Nephron (organoid): ENCODE measurements at regions not wholly inside any gene's neighbourhood (a gene's known extent, or its start where the extent isn't known, plus 50 kb on each side); places are given as distances from the start of the nearest gene placed in this dataset.

ENCODE experiments used
- H3K27ac Mint-ChIP-seq, 3 experiments: 2 replicates each; pipeline ENCODE4 v1.8.0; 2020; ENCODE audit warnings: mixed read lengths in 3 of 3, mild to moderate bottlenecking in 2 of 3, moderate library complexity in 1 of 3
- H3K27me3 Mint-ChIP-seq: 2 replicates; pipeline ENCODE4 v1.8.0; 2021; ENCODE audit warnings: low read depth, mild to moderate bottlenecking, moderate library complexity, mixed read lengths
- H3K36me3 Mint-ChIP-seq: 2 replicates; pipeline ENCODE4 v1.8.0; 2020; ENCODE audit warnings: low read depth, mixed read lengths
- H3K4me1 Mint-ChIP-seq: 2 replicates; pipeline ENCODE4 v1.8.0; 2020; ENCODE audit warnings: mixed read lengths
- H3K4me3 Mint-ChIP-seq, 3 experiments: 2 replicates each; pipeline ENCODE4 v1.8.0; 2020; ENCODE audit warnings: mild to moderate bottlenecking in 3 of 3, mixed read lengths in 3 of 3, moderate library complexity in 2 of 3
- H3K9me3 Mint-ChIP-seq: 2 replicates; pipeline ENCODE4 v1.8.0; 2020; ENCODE audit warnings: mixed read lengths
- CTCF ChIP-seq, 3 experiments: fragments of 200-600 bp; sonication (generic); IDR thresholded peaks; one replicate each; pipeline ENCODE4 v1.5.0; 2021; ENCODE audit warnings: antibody characterized with exemption in 3 of 3; ENCODE audit not compliant: unreplicated experiment in 3 of 3

- Mint-ChIP-seq H3K27me3 (no peaks in the 10 kb centered on the region), H3K27ac (no peak overlapping the region), H3K4me1 (no peaks in the 10 kb centered on the region), H3K36me3 (no peaks in the 10 kb centered on the region), H3K9me3 (peaks cover 3% of the 10 kb centered on the region), H3K4me3 (no peak overlapping the region)
- TF ChIP-seq CTCF (IDR thresholded peaks at IDR 0.05; ENCODE audit: unreplicated experiment in 3 of 3), result no peak
Measured at GRCh38 chr9:7507566-7508270, 291.9 kb downstream of the DMAC1 start.

GRCh38 chr9:7507026-7507425, 292.6 kb downstream of the DMAC1 start:
- peaks cover 3% of the 10 kb centered on the region for H3K9me3 Mint-ChIP-seq
- H3K36me3 Mint-ChIP-seq, result no peaks in the 10 kb centered on the region
- no peaks in the 10 kb centered on the region for H3K27me3 Mint-ChIP-seq
- no peak overlapping the region for H3K27ac Mint-ChIP-seq
- TF ChIP-seq CTCF (IDR thresholded peaks at IDR 0.05; ENCODE audit: unreplicated experiment in 3 of 3), result no peak
- no peak overlapping the region for H3K4me3 Mint-ChIP-seq
- no peaks in the 10 kb centered on the region for H3K4me1 Mint-ChIP-seq

GRCh38 chr9:7500521-7500920, 299.1 kb downstream of the DMAC1 start:
- Mint-ChIP-seq H3K27ac (no peak overlapping the region), H3K27me3 (no peaks in the 10 kb centered on the region), H3K4me3 (no peak overlapping the region), H3K9me3 (peaks cover 5% of the 10 kb centered on the region), H3K36me3 (no peaks in the 10 kb centered on the region), H3K4me1 (no peaks in the 10 kb centered on the region)
- no peak for TF ChIP-seq CTCF (IDR thresholded peaks at IDR 0.05; ENCODE audit: unreplicated experiment in 3 of 3)

DNA sequence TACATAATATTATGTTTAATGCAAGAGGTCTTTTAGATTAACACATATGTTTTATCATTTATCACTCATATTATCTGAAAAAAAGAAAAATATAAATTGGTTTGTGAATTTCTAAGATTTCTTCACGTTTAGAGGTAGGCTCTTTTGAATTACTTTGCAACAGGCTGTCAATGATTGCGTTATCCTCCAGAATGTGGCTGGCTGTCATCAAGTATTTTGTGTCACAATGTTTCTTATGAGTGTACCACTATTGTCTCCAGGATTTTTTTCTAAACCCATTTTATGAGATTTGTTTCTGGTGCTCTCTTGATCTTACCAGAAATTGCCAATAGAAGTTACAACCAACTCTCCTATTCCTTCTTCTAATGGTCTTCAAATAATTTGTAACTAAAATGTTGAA, 307.9 kb downstream of the DMAC1 start:
- Mint-ChIP-seq H3K27me3 (no peaks in the 10 kb centered on the region), H3K4me1 (peaks cover 22% of the 10 kb centered on the region), H3K4me3 (no peak overlapping the region), H3K27ac (no peak overlapping the region), H3K9me3 (peaks cover 2% of the 10 kb centered on the region), H3K36me3 (no peaks in the 10 kb centered on the region)
- no peak for TF ChIP-seq CTCF (IDR thresholded peaks at IDR 0.05; ENCODE audit: unreplicated experiment in 3 of 3)

GRCh38 chr9:7490317-7491108, 309.1 kb downstream of the DMAC1 start:
- H3K9me3 Mint-ChIP-seq, result peaks cover 2% of the 10 kb centered on the region
- no peak for TF ChIP-seq CTCF (IDR thresholded peaks at IDR 0.05; ENCODE audit: unreplicated experiment in 3 of 3)
- H3K4me1 Mint-ChIP-seq, result peaks cover 22% of the 10 kb centered on the region
- no peak overlapping the region for H3K4me3 Mint-ChIP-seq
- no peaks in the 10 kb centered on the region for H3K36me3 Mint-ChIP-seq
- H3K27me3 Mint-ChIP-seq, result no peaks in the 10 kb centered on the region
- H3K27ac Mint-ChIP-seq, result no peak overlapping the region
